ENCODE measurements at regions not wholly inside any gene's neighbourhood (a gene's known extent, or its start where the extent isn't known, plus 50 kb on each side); places are given as distances from the start of the nearest gene placed in this dataset.
"Not testable (repeated sequence)": the region's sequence is repeated elsewhere in the genome, so short reads cannot be mapped to it uniquely, and the experiment has no call there.

GRCh38 chr17:20807566-20807965 lies 228.0 kb downstream of the CDRT15L2 start:
- not testable (repeated sequence) for TF ChIP-seq POLR2A (IDR thresholded peaks at IDR 0.05); CTCF (IDR thresholded peaks at IDR 0.05 in 4 of 5, conservative IDR thresholded peaks at IDR 0.05 in 1 of 5)
